ENCODE measurements at regions not wholly inside any gene's neighbourhood (a gene's known extent, or its start where the extent isn't known, plus 50 kb on each side); places are given as distances from the start of the nearest gene placed in this dataset.

DNA sequence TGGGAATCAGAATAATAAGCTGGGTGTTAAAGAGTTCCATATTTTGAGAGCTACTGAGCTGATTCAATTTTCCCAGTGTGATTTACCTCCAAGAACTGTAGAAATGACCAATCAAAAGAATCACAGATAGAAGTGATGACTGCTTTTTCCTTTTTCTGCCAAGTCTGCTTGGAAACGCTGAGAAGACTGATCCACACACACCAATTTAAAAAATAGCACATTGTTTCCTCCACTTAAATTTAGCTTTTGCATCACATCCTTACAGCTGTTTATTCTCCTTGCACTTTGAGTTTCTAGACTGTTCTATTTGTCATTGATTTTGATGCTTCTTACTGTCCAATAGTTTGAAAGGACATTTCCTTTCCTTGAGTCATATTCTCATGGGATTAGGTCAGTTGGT lies 590.3 kb upstream of the CHAC2 start:
- Histone ChIP-seq H3K27me3 (ENCODE audit: insufficient read depth, low read length) (no peaks in the 10 kb centered on the region), H2BK120ac (ENCODE audit: insufficient read depth, low read length, poor library complexity) (no peak overlapping the region), H3K23ac (ENCODE audit: low read length) (no peak overlapping the region), H3K18ac (ENCODE audit: low read length) (no peak overlapping the region), H4K12ac (ENCODE audit: low read depth, low read length) (no peak overlapping the region), H4K91ac (ENCODE audit: low read depth, low read length) (no peak overlapping the region), H2AFZ (ENCODE audit: insufficient read depth, low read length, poor library complexity) (no peak overlapping the region), H2AK5ac (ENCODE audit: low read length) (no peak overlapping the region), H3K4me3 (ENCODE audit: low read depth, low read length) (no peak overlapping the region), H2BK12ac (ENCODE audit: low read length) (no peak overlapping the region), H4K8ac (ENCODE audit: low read depth, low read length) (no peak overlapping the region), H3K27ac (ENCODE audit: low read depth, low read length) (no peak overlapping the region), H3K9ac (ENCODE audit: low read length) (no peak overlapping the region), H2BK5ac (ENCODE audit: low read depth, low read length, poor library complexity) (no peak overlapping the region), H3K4ac (ENCODE audit: low read depth, low read length) (no peak overlapping the region), H3K9me3 (ENCODE audit: insufficient read depth, low read depth, low read length) (no peaks in the 10 kb centered on the region), H3K79me1 (ENCODE audit: low read length) (no peaks in the 10 kb centered on the region), H3K4me1 (ENCODE audit: control insufficient read depth in 1 of 2, insufficient read depth in 2 of 2, low read length in 2 of 2) (no peaks in the 10 kb centered on the region), H3K4me2 (ENCODE audit: low read length) (no peak overlapping the region), H3K36me3 (ENCODE audit: control insufficient read depth in 1 of 2, insufficient read depth in 2 of 2, low read length in 2 of 2) (no peaks in the 10 kb centered on the region), H3K14ac (ENCODE audit: low read length) (no peak overlapping the region), H3K79me2 (ENCODE audit: control insufficient read depth, insufficient read depth, low read length, poor library complexity) (no peaks in the 10 kb centered on the region)
- no CpG with 5 or more reads among the region's 1 CpG for WGBS (ENCODE audit: extremely low coverage, insufficient coverage, insufficient read length)
- no peak for DNase-seq

DNA sequence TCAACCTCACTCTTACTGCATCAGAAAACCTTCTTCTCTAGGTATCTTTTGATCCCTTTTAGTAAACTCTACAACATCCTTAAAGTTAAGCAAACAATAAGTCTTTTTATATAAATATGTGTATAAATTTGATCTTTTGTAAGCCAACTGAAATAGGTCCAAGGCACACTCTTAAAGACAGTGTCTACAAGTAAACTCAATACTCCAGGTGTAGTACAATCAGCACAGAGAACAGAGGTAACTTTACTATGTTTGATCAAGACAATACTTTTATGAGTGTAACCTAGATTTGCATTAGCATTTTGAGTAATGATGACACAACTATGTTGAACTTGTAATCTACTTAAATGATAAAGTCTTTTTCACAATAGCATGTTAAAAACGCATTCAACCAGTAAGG lies 593.1 kb upstream of the CHAC2 start:
- H4K8ac ChIP-seq (ENCODE audit: low read depth, low read length), result no peak overlapping the region
- no peaks in the 10 kb centered on the region for H3K79me1 ChIP-seq (ENCODE audit: low read length)
- no peak overlapping the region for H4K91ac ChIP-seq (ENCODE audit: low read depth, low read length)
- no peak overlapping the region for H2BK12ac ChIP-seq (ENCODE audit: low read length)
- no peak overlapping the region for H2AK5ac ChIP-seq (ENCODE audit: low read length)
- H2AFZ ChIP-seq (ENCODE audit: insufficient read depth, low read length, poor library complexity), result no peak overlapping the region
- H2BK5ac ChIP-seq (ENCODE audit: low read depth, low read length, poor library complexity), result no peak overlapping the region
- no CpG with 5 or more reads among the region's 1 CpG for WGBS (ENCODE audit: extremely low coverage, insufficient coverage, insufficient read length)
- no peak overlapping the region for H3K27ac ChIP-seq (ENCODE audit: low read depth, low read length)
- H3K14ac ChIP-seq (ENCODE audit: low read length), result no peak overlapping the region
- no peak overlapping the region for H3K4me2 ChIP-seq (ENCODE audit: low read length)
- H3K36me3 ChIP-seq (ENCODE audit: control insufficient read depth in 1 of 2, insufficient read depth in 2 of 2, low read length in 2 of 2), result no peaks in the 10 kb centered on the region
- no peak overlapping the region for H3K4me3 ChIP-seq (ENCODE audit: low read depth, low read length)
- no peak overlapping the region for H2BK120ac ChIP-seq (ENCODE audit: insufficient read depth, low read length, poor library complexity)
- no peak overlapping the region for H3K23ac ChIP-seq (ENCODE audit: low read length)
- no peaks in the 10 kb centered on the region for H3K9me3 ChIP-seq (ENCODE audit: insufficient read depth, low read depth, low read length)
- no peak overlapping the region for H3K4ac ChIP-seq (ENCODE audit: low read depth, low read length)
- no peak overlapping the region for H4K12ac ChIP-seq (ENCODE audit: low read depth, low read length)
- no peaks in the 10 kb centered on the region for H3K4me1 ChIP-seq (ENCODE audit: control insufficient read depth in 1 of 2, insufficient read depth in 2 of 2, low read length in 2 of 2)
- H3K18ac ChIP-seq (ENCODE audit: low read length), result no peak overlapping the region
- no peak overlapping the region for H3K9ac ChIP-seq (ENCODE audit: low read length)
- DNase-seq, result no peak
- no peaks in the 10 kb centered on the region for H3K79me2 ChIP-seq (ENCODE audit: control insufficient read depth, insufficient read depth, low read length, poor library complexity)
- H3K27me3 ChIP-seq (ENCODE audit: insufficient read depth, low read length), result no peaks in the 10 kb centered on the region

DNA sequence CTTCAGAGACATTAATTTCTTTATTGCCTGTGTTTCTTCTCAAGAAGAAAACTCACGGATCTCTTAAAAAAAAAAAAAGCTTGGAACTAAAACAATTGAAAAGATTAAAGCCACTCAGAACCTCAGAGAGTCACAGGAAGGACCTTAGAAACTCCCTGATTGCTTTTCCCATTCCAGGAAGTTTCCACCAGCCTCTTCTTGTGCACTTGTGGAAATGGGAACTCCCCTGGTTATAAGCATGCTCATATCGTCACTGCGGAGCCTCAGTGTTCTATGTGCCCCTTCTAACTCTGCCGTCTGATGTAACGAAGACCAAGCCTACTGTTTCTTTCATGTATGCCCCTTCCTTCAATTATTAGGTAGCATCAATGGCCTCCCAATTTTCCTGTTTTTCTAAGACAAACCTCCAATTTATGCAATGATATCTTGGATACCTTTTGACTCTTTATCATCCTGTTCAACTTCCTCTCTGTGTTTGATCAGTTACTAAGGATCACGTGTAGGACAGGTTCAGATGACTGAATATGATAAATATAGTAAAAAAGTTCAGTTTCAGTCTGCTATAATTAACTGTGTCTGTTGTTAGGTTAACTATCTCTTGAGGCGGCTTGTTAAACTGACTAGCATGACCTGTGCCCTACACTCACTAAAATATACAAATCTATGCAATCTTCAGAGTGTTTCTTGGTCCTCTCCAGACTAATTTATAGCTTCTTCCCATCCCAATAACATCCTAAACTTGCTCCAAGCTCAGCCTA lies 593.7 kb upstream of the CHAC2 start:
- Histone ChIP-seq H3K9me3 (ENCODE audit: insufficient read depth, low read depth, low read length) (no peaks in the 10 kb centered on the region), H3K9ac (ENCODE audit: low read length) (no peak overlapping the region), H3K27me3 (ENCODE audit: insufficient read depth, low read length) (no peaks in the 10 kb centered on the region), H2BK12ac (ENCODE audit: low read length) (no peak overlapping the region), H3K4ac (ENCODE audit: low read depth, low read length) (no peak overlapping the region), H2AFZ (ENCODE audit: insufficient read depth, low read length, poor library complexity) (no peak overlapping the region), H2BK5ac (ENCODE audit: low read depth, low read length, poor library complexity) (no peak overlapping the region), H3K79me2 (ENCODE audit: control insufficient read depth, insufficient read depth, low read length, poor library complexity) (no peaks in the 10 kb centered on the region), H3K23ac (ENCODE audit: low read length) (no peak overlapping the region), H3K79me1 (ENCODE audit: low read length) (no peaks in the 10 kb centered on the region), H4K8ac (ENCODE audit: low read depth, low read length) (no peak overlapping the region), H4K91ac (ENCODE audit: low read depth, low read length) (no peak overlapping the region), H3K4me3 (ENCODE audit: low read depth, low read length) (no peak overlapping the region), H2AK5ac (ENCODE audit: low read length) (no peak overlapping the region), H3K36me3 (ENCODE audit: control insufficient read depth in 1 of 2, insufficient read depth in 2 of 2, low read length in 2 of 2) (no peaks in the 10 kb centered on the region), H3K14ac (ENCODE audit: low read length) (no peak overlapping the region), H3K18ac (ENCODE audit: low read length) (no peak overlapping the region), H2BK120ac (ENCODE audit: insufficient read depth, low read length, poor library complexity) (no peak overlapping the region), H3K4me2 (ENCODE audit: low read length) (no peak overlapping the region), H3K4me1 (ENCODE audit: control insufficient read depth in 1 of 2, insufficient read depth in 2 of 2, low read length in 2 of 2) (no peaks in the 10 kb centered on the region), H4K12ac (ENCODE audit: low read depth, low read length) (no peak overlapping the region), H3K27ac (ENCODE audit: low read depth, low read length) (no peak overlapping the region)
- no CpG with 5 or more reads among the region's 7 CpGs for WGBS (ENCODE audit: extremely low coverage, insufficient coverage, insufficient read length)
- DNase-seq, result no peak

- Histone ChIP-seq H3K4me1 (ENCODE audit: control insufficient read depth in 1 of 2, insufficient read depth in 2 of 2, low read length in 2 of 2) (no peaks in the 10 kb centered on the region), H4K8ac (ENCODE audit: low read depth, low read length) (no peak overlapping the region), H3K4me2 (ENCODE audit: low read length) (no peak overlapping the region), H2BK5ac (ENCODE audit: low read depth, low read length, poor library complexity) (no peak overlapping the region), H3K9ac (ENCODE audit: low read length) (no peak overlapping the region), H2BK12ac (ENCODE audit: low read length) (no peak overlapping the region), H3K36me3 (ENCODE audit: control insufficient read depth in 1 of 2, insufficient read depth in 2 of 2, low read length in 2 of 2) (no peaks in the 10 kb centered on the region), H3K27ac (ENCODE audit: low read depth, low read length) (no peak overlapping the region), H3K4ac (ENCODE audit: low read depth, low read length) (no peak overlapping the region), H3K14ac (ENCODE audit: low read length) (no peak overlapping the region), H3K18ac (ENCODE audit: low read length) (no peak overlapping the region), H3K9me3 (ENCODE audit: insufficient read depth, low read depth, low read length) (no peaks in the 10 kb centered on the region), H2AFZ (ENCODE audit: insufficient read depth, low read length, poor library complexity) (no peak overlapping the region), H4K12ac (ENCODE audit: low read depth, low read length) (no peak overlapping the region), H4K91ac (ENCODE audit: low read depth, low read length) (no peak overlapping the region), H3K79me2 (ENCODE audit: control insufficient read depth, insufficient read depth, low read length, poor library complexity) (no peaks in the 10 kb centered on the region), H2BK120ac (ENCODE audit: insufficient read depth, low read length, poor library complexity) (no peak overlapping the region), H3K4me3 (ENCODE audit: low read depth, low read length) (no peak overlapping the region), H3K79me1 (ENCODE audit: low read length) (no peaks in the 10 kb centered on the region), H2AK5ac (ENCODE audit: low read length) (no peak overlapping the region), H3K27me3 (ENCODE audit: insufficient read depth, low read length) (no peaks in the 10 kb centered on the region), H3K23ac (ENCODE audit: low read length) (no peak overlapping the region)
- WGBS (ENCODE audit: extremely low coverage, insufficient coverage, insufficient read length), result no CpG with 5 or more reads among the region's 1 CpG
- DNase-seq, result no peak
Observed at GRCh38 chr2:53173091-53173490, 594.5 kb upstream of the CHAC2 start.

Measured in trophoblast cell (in vitro differentiated cells and primary cell).